H9 (cell line): ENCODE measurements at regions not wholly inside any gene's neighbourhood (a gene's known extent, or its start where the extent isn't known, plus 50 kb on each side); places are given as distances from the start of the nearest gene placed in this dataset.

Source experiments
- DNase-seq: peaks from one replicate; pipeline ENCODE4 v3.0.0-alpha.2; 2017
- H2AFZ ChIP-seq: one replicate; pipeline ENCODE4 v1.6.1; 2013; ENCODE audit warnings: mild to moderate bottlenecking, low read length, control low read depth, moderate library complexity
- H2AK5ac ChIP-seq: 2 replicates; pipeline ENCODE4 v1.6.1; 2013; ENCODE audit warnings: low read length, control low read depth, mixed read lengths; ENCODE audit not compliant: insufficient read length
- H2BK120ac ChIP-seq: one replicate; pipeline ENCODE4 v1.6.1; 2013; ENCODE audit warnings: low read depth, mild to moderate bottlenecking, low read length, control low read depth, inconsistent platforms; ENCODE audit not compliant: poor library complexity, severe bottlenecking
- H2BK12ac ChIP-seq: 2 replicates; pipeline ENCODE4 v1.6.1; 2013; ENCODE audit warnings: low read length, control low read depth, mixed read lengths, low read depth; ENCODE audit not compliant: insufficient read length
- H2BK15ac ChIP-seq: 2 replicates; pipeline ENCODE4 v1.6.1; 2013; ENCODE audit warnings: low read depth, low read length, control low read depth
- H2BK20ac ChIP-seq: one replicate; pipeline ENCODE4 v1.6.1; 2013; ENCODE audit warnings: low read depth, mild to moderate bottlenecking, low read length, control low read depth, inconsistent platforms; ENCODE audit not compliant: poor library complexity, severe bottlenecking
- H2BK5ac ChIP-seq: 2 replicates; pipeline ENCODE4 v1.6.1; 2013; ENCODE audit warnings: low read length, control low read depth, mixed read lengths; ENCODE audit not compliant: insufficient read length
- H3K14ac ChIP-seq: 2 replicates; pipeline ENCODE4 v1.6.1; 2013; ENCODE audit warnings: low read length, control low read depth; ENCODE audit not compliant: insufficient read depth
- H3K18ac ChIP-seq: 2 replicates; pipeline ENCODE4 v1.6.1; 2013; ENCODE audit warnings: low read depth, mild to moderate bottlenecking, mixed read lengths, low read length, control low read depth; ENCODE audit not compliant: insufficient read length
- H3K23ac ChIP-seq: 2 replicates; pipeline ENCODE4 v1.6.1; 2013; ENCODE audit warnings: low read length, control low read depth, mixed read lengths, low read depth; ENCODE audit not compliant: insufficient read length
- H3K23me2 ChIP-seq: 2 replicates; pipeline ENCODE4 v1.6.1; 2013; ENCODE audit warnings: low read depth, mild to moderate bottlenecking, mixed read lengths, low read length, control low read depth; ENCODE audit not compliant: insufficient read length, poor library complexity, severe bottlenecking
- H3K27ac ChIP-seq: 2 replicates; pipeline ENCODE4 v1.5.1; 2013; ENCODE audit warnings: low read length, control low read depth, mixed read lengths, low read depth; ENCODE audit not compliant: insufficient read length
- H3K27me3 ChIP-seq: 2 replicates; pipeline ENCODE4 v1.6.1; 2013; ENCODE audit warnings: low read length, control low read depth, inconsistent platforms; ENCODE audit not compliant: insufficient read depth
- H3K4ac ChIP-seq: 2 replicates; pipeline ENCODE4 v1.6.1; 2013; ENCODE audit warnings: low read depth, mild to moderate bottlenecking, control low read depth, inconsistent platforms, low read length, moderate library complexity
- H3K4me1 ChIP-seq: 2 replicates; pipeline ENCODE4 v1.6.1; 2013; ENCODE audit warnings: low read length, control low read depth, inconsistent platforms; ENCODE audit not compliant: insufficient read depth
- H3K4me2 ChIP-seq: 2 replicates; pipeline ENCODE4 v1.6.1; 2013; ENCODE audit warnings: low read length, control low read depth, mixed read lengths; ENCODE audit not compliant: insufficient read length, insufficient read depth
- H3K56ac ChIP-seq: 2 replicates; pipeline ENCODE4 v1.6.1; 2013; ENCODE audit warnings: low read depth, mild to moderate bottlenecking, mixed read lengths, low read length, control low read depth; ENCODE audit not compliant: insufficient read length
- H3K79me1 ChIP-seq: 2 replicates; pipeline ENCODE4 v1.6.1; 2013; ENCODE audit warnings: low read depth, mild to moderate bottlenecking, moderate library complexity, low read length, control low read depth, inconsistent platforms; ENCODE audit not compliant: insufficient read depth, poor library complexity, severe bottlenecking
- H3K79me2 ChIP-seq: 2 replicates; pipeline ENCODE4 v1.6.1; 2013; ENCODE audit warnings: low read length, control low read depth, inconsistent platforms; ENCODE audit not compliant: insufficient read depth
- H3K9ac ChIP-seq: 2 replicates; pipeline ENCODE4 v1.6.1; 2013; ENCODE audit warnings: low read length, control low read depth, mixed read lengths; ENCODE audit not compliant: insufficient read length; ENCODE audit errors: extremely low read depth
- H3K9me3 ChIP-seq: one replicate; pipeline ENCODE4 v1.6.1; 2013; ENCODE audit warnings: low read depth, low read length, inconsistent platforms; ENCODE audit not compliant: control insufficient read depth
- H3T11ph ChIP-seq: one replicate; pipeline ENCODE4 v1.6.1; 2013; ENCODE audit warnings: mild to moderate bottlenecking, low read length, control low read depth, inconsistent platforms
- H4K20me1 ChIP-seq: one replicate; pipeline ENCODE4 v1.6.1; 2013; ENCODE audit not compliant: control insufficient read depth, insufficient read length, insufficient read depth
- H4K5ac ChIP-seq: 2 replicates; pipeline ENCODE4 v1.6.1; 2013; ENCODE audit warnings: low read depth, mild to moderate bottlenecking, mixed read lengths, low read length, control low read depth; ENCODE audit not compliant: insufficient read length
- H4K8ac ChIP-seq: replicated peaks from 2 replicates; pipeline ENCODE4 v1.6.1; 2013; ENCODE audit warnings: low read length, control low read depth, mixed read lengths, low read depth; ENCODE audit not compliant: insufficient read length
- H4K91ac ChIP-seq: 2 replicates; pipeline ENCODE4 v1.6.1; 2013; ENCODE audit warnings: low read depth, mild to moderate bottlenecking, moderate library complexity, mixed read lengths, low read length, control low read depth; ENCODE audit not compliant: insufficient read length
- H3K27ac Mint-ChIP-seq, 3 experiments: 2 replicates in 2 of 3; 3 replicates in 1 of 3; pipeline ENCODE4 v1.8.0; 2020 to 2021; ENCODE audit warnings: mixed read lengths in 3 of 3, mild to moderate bottlenecking in 1 of 3, moderate library complexity in 1 of 3
- H3K27me3 Mint-ChIP-seq: 2 replicates; pipeline ENCODE4 v1.8.0; 2021; ENCODE audit warnings: low read depth, mild to moderate bottlenecking, moderate library complexity, mixed read lengths
- H3K36me3 Mint-ChIP-seq, 3 experiments: 2 replicates in 2 of 3; 3 replicates in 1 of 3; pipeline ENCODE4 v1.8.0; 2020 to 2021; ENCODE audit warnings: low read depth in 3 of 3, mixed read lengths in 3 of 3; ENCODE audit not compliant: insufficient read depth in 1 of 3
- H3K4me1 Mint-ChIP-seq, 2 experiments: 2 replicates each; pipeline ENCODE4 v1.8.0; 2020; ENCODE audit warnings: mixed read lengths in 2 of 2
- H3K4me3 Mint-ChIP-seq, 2 experiments: 2 replicates in 1 of 2; 3 replicates in 1 of 2; pipeline ENCODE4 v1.8.0; 2020 to 2021; ENCODE audit warnings: mild to moderate bottlenecking in 2 of 2, mixed read lengths in 2 of 2, moderate library complexity in 1 of 2
- H3K9me3 Mint-ChIP-seq, 2 experiments: 2 replicates in 1 of 2; 3 replicates in 1 of 2; pipeline ENCODE4 v1.8.0; 2020; ENCODE audit warnings: mild to moderate bottlenecking in 2 of 2, mixed read lengths in 2 of 2, moderate library complexity in 1 of 2
- CTCF ChIP-seq: fragments of 200-600 bp; sonication (generic); conservative IDR thresholded peaks from 3 replicates; pipeline ENCODE4 v1.8.0; 2021; ENCODE audit warnings: antibody characterized with exemption, mild to moderate bottlenecking

- no peaks in the 10 kb centered on the region for H3K23me2 ChIP-seq
- no peak overlapping the region for H2BK120ac ChIP-seq
- no peak overlapping the region for H2BK5ac ChIP-seq
- Mint-ChIP-seq H3K4me1 (peaks cover 11% of the 10 kb centered on the region in 2 experiments), H3K27me3 (peaks cover 7% of the 10 kb centered on the region), H3K27ac (no peak overlapping the region), H3K36me3 (no peaks in the 10 kb centered on the region), H3K4me3 (no peak overlapping the region), H3K9me3 (no peaks in the 10 kb centered on the region)
- no peak overlapping the region for H3K56ac ChIP-seq
- no peak for TF ChIP-seq CTCF
- H3K79me1 ChIP-seq: no peaks in the 10 kb centered on the region
- H3K4me1 ChIP-seq: no peaks in the 10 kb centered on the region; the same call in 1 of the 2 replicates
- no peak overlapping the region for H3K14ac ChIP-seq
- no peak overlapping the region for H3K4me2 ChIP-seq
- H3K18ac ChIP-seq: no peak overlapping the region
- no peak overlapping the region for H2AFZ ChIP-seq
- H3K23ac ChIP-seq: no peak overlapping the region
- no peaks in the 10 kb centered on the region for H4K20me1 ChIP-seq
- no peaks in the 10 kb centered on the region for H3K79me2 ChIP-seq
- H3K27ac ChIP-seq: no peak overlapping the region
- H3K9ac ChIP-seq: no peak overlapping the region
- H4K8ac ChIP-seq: no peak overlapping the region
- no peak overlapping the region for H2BK12ac ChIP-seq
- no peak overlapping the region for H3T11ph ChIP-seq
- no peak overlapping the region for H2AK5ac ChIP-seq
- DNase-seq: no peak
- H2BK15ac ChIP-seq: no peak overlapping the region
- H4K91ac ChIP-seq: no peak overlapping the region
- H3K9me3 ChIP-seq: no peaks in the 10 kb centered on the region
- no peak overlapping the region for H2BK20ac ChIP-seq
- H4K5ac ChIP-seq: no peak overlapping the region
- no peaks in the 10 kb centered on the region for H3K27me3 ChIP-seq
- no peak overlapping the region for H3K4ac ChIP-seq
Observed at GRCh38 chr12:68489273-68489672, 121.4 kb upstream of the RAP1B start.
